HG03039 (cell line): ENCODE measurements at regions not wholly inside any gene's neighbourhood (a gene's known extent, or its start where the extent isn't known, plus 50 kb on each side); places are given as distances from the start of the nearest gene placed in this dataset.

Experiments used
- ATAC-seq: cut with Tn5 transposase; IDR thresholded peaks from one replicate; pipeline ENCODE4 v1.9.1; 2021; ENCODE audit warnings: mild to moderate bottlenecking, moderate library complexity; ENCODE audit not compliant: unreplicated experiment

GRCh38 chr3:182052332-182052731 is 340.6 kb downstream of the SOX2 start:
- no peak for ATAC-seq

GRCh38 chr3:182052757-182053156 is 341.0 kb downstream of the SOX2 start:
- no peak for ATAC-seq

- no peak for ATAC-seq
Measured at GRCh38 chr3:182058488-182058887, 346.8 kb downstream of the SOX2 start.

- no peak for ATAC-seq
Measured at GRCh38 chr3:182063742-182064141, 352.0 kb downstream of the SOX2 start.

- ATAC-seq: no peak
Measured at GRCh38 chr3:182067423-182067822, 355.7 kb downstream of the SOX2 start.

- no peak for ATAC-seq
Measured at GRCh38 chr3:182078316-182078715, 366.6 kb downstream of the SOX2 start.

GRCh38 chr3:182078929-182079328 is 367.2 kb downstream of the SOX2 start:
- no peak for ATAC-seq

GRCh38 chr3:182081096-182081495 is 369.4 kb downstream of the SOX2 start:
- ATAC-seq: no peak

GRCh38 chr3:182083112-182083511 is 371.4 kb downstream of the SOX2 start:
- no peak for ATAC-seq

GRCh38 chr3:182092662-182093262 is 381.0 kb downstream of the SOX2 start:
- ATAC-seq: no peak

- ATAC-seq: no peak
Measured at GRCh38 chr3:182094321-182094720, 382.6 kb downstream of the SOX2 start.

GRCh38 chr3:182104881-182105280 is 393.2 kb downstream of the SOX2 start:
- ATAC-seq: no peak

GRCh38 chr3:182105875-182106274 is 394.1 kb downstream of the SOX2 start:
- no peak for ATAC-seq

- ATAC-seq: no peak
Measured at GRCh38 chr3:182108371-182108770, 396.6 kb downstream of the SOX2 start.

GRCh38 chr3:182111967-182112366 is 400.2 kb downstream of the SOX2 start:
- ATAC-seq: no peak

- ATAC-seq: no peak
Measured at GRCh38 chr3:182115328-182116015, 403.7 kb downstream of the SOX2 start.

- ATAC-seq: no peak
Measured at GRCh38 chr3:182116386-182116785, 404.7 kb downstream of the SOX2 start.

GRCh38 chr3:182117131-182117530 is 405.4 kb downstream of the SOX2 start:
- ATAC-seq: no peak

- no peak for ATAC-seq
Measured at GRCh38 chr3:182117583-182117982, 405.9 kb downstream of the SOX2 start.

- ATAC-seq: no peak
Measured at GRCh38 chr3:182118066-182118465, 406.3 kb downstream of the SOX2 start.

- ATAC-seq: no peak
Measured at GRCh38 chr3:182121401-182121800, 409.7 kb downstream of the SOX2 start.

- no peak for ATAC-seq
Measured at GRCh38 chr3:182122779-182123178, 411.1 kb downstream of the SOX2 start.

- no peak for ATAC-seq
Measured at GRCh38 chr3:182124187-182124586, 412.5 kb downstream of the SOX2 start.
